ENCODE measurements at regions not wholly inside any gene's neighbourhood (a gene's known extent, or its start where the extent isn't known, plus 50 kb on each side); places are given as distances from the start of the nearest gene placed in this dataset.

DNA sequence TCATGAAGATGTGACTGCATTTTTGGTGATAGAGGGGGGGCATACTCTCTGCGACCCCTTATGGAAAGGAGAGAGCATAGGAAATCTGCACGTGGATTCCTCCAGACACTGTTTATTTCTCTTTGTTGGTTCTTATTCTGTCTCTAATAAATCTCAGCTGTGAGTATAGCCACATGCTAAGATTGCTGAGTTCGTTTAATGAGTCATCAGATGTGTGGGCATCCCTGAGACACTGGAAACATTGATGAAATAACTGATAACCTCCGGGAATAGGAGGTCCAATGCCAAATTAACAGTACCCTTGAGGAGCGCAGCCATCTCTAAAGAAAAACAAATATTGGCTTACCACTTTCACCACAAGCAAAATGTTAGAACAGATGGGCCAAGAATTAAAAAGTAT is 880.2 kb upstream of the NEGR1 start:
- H3K27me3 Mint-ChIP-seq, result no peaks in the 10 kb centered on the region
- ChIA-PET POLR2A (no interaction called here), CTCF (no interaction called here)
- Histone ChIP-seq H2AFZ (ENCODE audit: insufficient read depth, low read depth, low read length, poor library complexity, severe bottlenecking) (no peak overlapping the region), H3K27ac (ENCODE audit: low read length in 2 of 2) (no peak overlapping the region), H4K20me1 (ENCODE audit: control insufficient read depth, insufficient read depth, low read length, poor library complexity, severe bottlenecking) (no peaks in the 10 kb centered on the region), H3K27me3 (replicated peaks in 1 of 4; ENCODE audit: control extremely low read depth in 1 of 4, control insufficient read depth in 3 of 4, insufficient read depth in 4 of 4, low read length in 3 of 4) (no peaks in the 10 kb centered on the region), H3K36me3 (replicated peaks in 1 of 2; ENCODE audit: control extremely low read depth in 1 of 2, control insufficient read depth in 1 of 2, extremely low read depth in 1 of 2, insufficient read depth in 2 of 2, low read length in 1 of 2) (no peaks in the 10 kb centered on the region), H3K79me2 (ENCODE audit: control insufficient read depth, insufficient read depth, low read length) (no peaks in the 10 kb centered on the region), H3K4me3 (ENCODE audit: control extremely low read depth in 1 of 5, extremely low read depth in 1 of 5, insufficient read depth in 1 of 5, low read depth in 2 of 5, low read length in 4 of 5) (no peak overlapping the region), H3K9ac (ENCODE audit: low read length) (no peak overlapping the region), H3K4me2 (replicated peaks; ENCODE audit: low read depth, low read length, poor library complexity, severe bottlenecking) (no peak overlapping the region), H3K9me3 (ENCODE audit: control extremely low read depth in 1 of 3, control insufficient read depth in 2 of 3, insufficient read depth in 1 of 3, low read length in 2 of 3) (no peaks in the 10 kb centered on the region), H3K4me1 (ENCODE audit: control insufficient read depth in 2 of 2, insufficient read depth in 2 of 2, low read length in 2 of 2) (no peaks in the 10 kb centered on the region)
- no peak overlapping the region for H3K4me3 Mint-ChIP-seq
- DNase-seq, result no peak
- no peak for TF ChIP-seq EZH2 (IDR thresholded peaks at IDR 0.05; ENCODE audit: borderline replicate concordance, insufficient read depth, low read depth, low read length, poor library complexity, severe bottlenecking)
- TF ChIP-seq, protein P1, sequence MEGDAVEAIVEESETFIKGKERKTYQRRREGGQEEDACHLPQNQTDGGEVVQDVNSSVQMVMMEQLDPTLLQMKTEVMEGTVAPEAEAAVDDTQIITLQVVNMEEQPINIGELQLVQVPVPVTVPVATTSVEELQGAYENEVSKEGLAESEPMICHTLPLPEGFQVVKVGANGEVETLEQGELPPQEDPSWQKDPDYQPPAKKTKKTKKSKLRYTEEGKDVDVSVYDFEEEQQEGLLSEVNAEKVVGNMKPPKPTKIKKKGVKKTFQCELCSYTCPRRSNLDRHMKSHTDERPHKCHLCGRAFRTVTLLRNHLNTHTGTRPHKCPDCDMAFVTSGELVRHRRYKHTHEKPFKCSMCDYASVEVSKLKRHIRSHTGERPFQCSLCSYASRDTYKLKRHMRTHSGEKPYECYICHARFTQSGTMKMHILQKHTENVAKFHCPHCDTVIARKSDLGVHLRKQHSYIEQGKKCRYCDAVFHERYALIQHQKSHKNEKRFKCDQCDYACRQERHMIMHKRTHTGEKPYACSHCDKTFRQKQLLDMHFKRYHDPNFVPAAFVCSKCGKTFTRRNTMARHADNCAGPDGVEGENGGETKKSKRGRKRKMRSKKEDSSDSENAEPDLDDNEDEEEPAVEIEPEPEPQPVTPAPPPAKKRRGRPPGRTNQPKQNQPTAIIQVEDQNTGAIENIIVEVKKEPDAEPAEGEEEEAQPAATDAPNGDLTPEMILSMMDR (IDR thresholded peaks at IDR 0.05), result no peak
- no peak for ATAC-seq (ENCODE audit: low read depth)
- intact Hi-C loops (cut with micrococcal nuclease), result no loop called here
- no peaks in the 10 kb centered on the region for H3K4me1 Mint-ChIP-seq
- 60% methylated on average over 1 of the region's 5 CpGs for WGBS (ENCODE audit: insufficient coverage)
- no peaks in the 10 kb centered on the region for H3K9me3 Mint-ChIP-seq (ENCODE audit: insufficient read depth)
- no peak overlapping the region for H3K27ac Mint-ChIP-seq

GRCh38 chr1:73161418-73161817 is 879.1 kb upstream of the NEGR1 start:
- ChIA-PET POLR2A (no interaction called here), CTCF (no interaction called here)
- Histone ChIP-seq H3K36me3 (replicated peaks in 1 of 2; ENCODE audit: control extremely low read depth in 1 of 2, control insufficient read depth in 1 of 2, extremely low read depth in 1 of 2, insufficient read depth in 2 of 2, low read length in 1 of 2) (no peaks in the 10 kb centered on the region), H3K27ac (ENCODE audit: low read length in 2 of 2) (no peak overlapping the region), H3K27me3 (replicated peaks in 1 of 4; ENCODE audit: control extremely low read depth in 1 of 4, control insufficient read depth in 3 of 4, insufficient read depth in 4 of 4, low read length in 3 of 4) (no peaks in the 10 kb centered on the region), H2AFZ (ENCODE audit: insufficient read depth, low read depth, low read length, poor library complexity, severe bottlenecking) (no peak overlapping the region), H3K9ac (ENCODE audit: low read length) (no peak overlapping the region), H3K9me3 (ENCODE audit: control extremely low read depth in 1 of 3, control insufficient read depth in 2 of 3, insufficient read depth in 1 of 3, low read length in 2 of 3) (no peaks in the 10 kb centered on the region), H4K20me1 (ENCODE audit: control insufficient read depth, insufficient read depth, low read length, poor library complexity, severe bottlenecking) (no peaks in the 10 kb centered on the region), H3K4me1 (ENCODE audit: control insufficient read depth in 2 of 2, insufficient read depth in 2 of 2, low read length in 2 of 2) (no peaks in the 10 kb centered on the region), H3K79me2 (ENCODE audit: control insufficient read depth, insufficient read depth, low read length) (no peaks in the 10 kb centered on the region), H3K4me2 (replicated peaks; ENCODE audit: low read depth, low read length, poor library complexity, severe bottlenecking) (no peak overlapping the region), H3K4me3 (ENCODE audit: control extremely low read depth in 1 of 5, extremely low read depth in 1 of 5, insufficient read depth in 1 of 5, low read depth in 2 of 5, low read length in 4 of 5) (no peak overlapping the region)
- Mint-ChIP-seq H3K27me3 (no peaks in the 10 kb centered on the region), H3K4me1 (no peaks in the 10 kb centered on the region), H3K9me3 (ENCODE audit: insufficient read depth) (no peaks in the 10 kb centered on the region), H3K27ac (no peak overlapping the region), H3K4me3 (no peak overlapping the region)
- TF ChIP-seq, protein P1 (IDR thresholded peaks at IDR 0.05), result no peak
- no peak for TF ChIP-seq EZH2 (IDR thresholded peaks at IDR 0.05; ENCODE audit: borderline replicate concordance, insufficient read depth, low read depth, low read length, poor library complexity, severe bottlenecking)
- no CpG with 5 or more reads among the region's 1 CpG for WGBS (ENCODE audit: insufficient coverage)
- intact Hi-C loops (cut with micrococcal nuclease), result no loop called here
- DNase-seq (no peak), ATAC-seq (ENCODE audit: low read depth) (no peak)

Measured in B cell (primary cell).